Cardiac fibroblast (primary cell): ENCODE measurements at regions not wholly inside any gene's neighbourhood (a gene's known extent, or its start where the extent isn't known, plus 50 kb on each side); places are given as distances from the start of the nearest gene placed in this dataset.

Source experiments
- DNase-seq, 2 donors: peaks; one replicate each; pipeline versions ENCODE4 v3.0.0 to v3.0.0-alpha.2; 2010; ENCODE audit warnings: low read depth in 2 of 2
- H3K4me3 ChIP-seq, 2 donors: replicated peaks in 1 of 2; 1 replicate in 1 of 2; 2 replicates in 1 of 2; pipeline ENCODE4 v1.5.1; 2011; ENCODE audit warnings: low read depth in 2 of 2, low read length in 2 of 2, mild to moderate bottlenecking in 2 of 2, moderate library complexity in 1 of 2
- CTCF ChIP-seq: IDR thresholded peaks from one replicate; pipeline ENCODE4 v1.5.1; 2011; ENCODE audit warnings: low read depth, mild to moderate bottlenecking, low read length, inconsistent platforms

GRCh38 chr10:59106441-59106840 is 70.0 kb upstream of the PHYHIPL start:
- no peak overlapping the region for H3K4me3 ChIP-seq
- no peak for DNase-seq
- TF ChIP-seq CTCF, result no peak

GRCh38 chr10:59107147-59107546 is 69.3 kb upstream of the PHYHIPL start:
- TF ChIP-seq CTCF, result no peak
- DNase-seq, result no peak
- H3K4me3 ChIP-seq, result no peak overlapping the region

GRCh38 chr10:59108296-59108870 is 68.1 kb upstream of the PHYHIPL start:
- H3K4me3 ChIP-seq, result no peak overlapping the region
- TF ChIP-seq CTCF, result no peak
- no peak for DNase-seq

GRCh38 chr10:59108886-59109288 is 67.6 kb upstream of the PHYHIPL start:
- H3K4me3 ChIP-seq, result no peak overlapping the region
- no peak for TF ChIP-seq CTCF
- DNase-seq, result no peak

GRCh38 chr10:59109826-59110225 is 66.6 kb upstream of the PHYHIPL start:
- TF ChIP-seq CTCF, result no peak
- no peak for DNase-seq

GRCh38 chr10:59124187-59124586 is 52.3 kb upstream of the PHYHIPL start:
- TF ChIP-seq CTCF, result no peak
- no peak overlapping the region for H3K4me3 ChIP-seq
- DNase-seq, result no peak

More at GRCh38 chr10:59109826-59110225, 66.6 kb upstream of the PHYHIPL start:
- no peak overlapping the region for H3K4me3 ChIP-seq

GRCh38 chr10:59125666-59126065 is 50.8 kb upstream of the PHYHIPL start:
- DNase-seq, result no peak
- no peak for TF ChIP-seq CTCF
- H3K4me3 ChIP-seq, result no peak overlapping the region
